Panc1 (cell line): ENCODE measurements at regions not wholly inside any gene's neighbourhood (a gene's known extent, or its start where the extent isn't known, plus 50 kb on each side); places are given as distances from the start of the nearest gene placed in this dataset.

Experiments
- ATAC-seq: fragments of 200-7000 bp; cut with Tn5 transposase; 2 replicates; pipeline ENCODE4 v1.9.1; 2020; ENCODE audit warnings: mild to moderate bottlenecking, moderate library complexity
- BruUV-seq: library from RNA; stranded (reverse); fragments of 400-500 nt; replicated peaks from 2 replicates; lab custom pipeline; 2021; lab: Mats Ljungman, UMichigan
- CTCF ChIA-PET: fragments of 300-600 bp; sonication (Branson Sonifier 250); formaldehyde crosslinking; loops from one replicate; lab custom pipeline; 2022; ENCODE audit warnings: antibody characterized with exemption; lab: Charles Lee
- POLR2A ChIA-PET: fragments of 300-600 bp; sonication (Branson Sonifier 250); formaldehyde crosslinking; loops from one replicate; lab custom pipeline; 2022; ENCODE audit warnings: antibody characterized with exemption; lab: Charles Lee
- DNase-seq: peaks from one replicate; pipeline ENCODE4 v3.0.0-alpha.2; 2010; ENCODE audit warnings: low read depth, low spot score
- H3K27ac ChIP-seq: 2 replicates; pipeline ENCODE4 v1.5.1; 2011; ENCODE audit warnings: mild to moderate bottlenecking, low read length, inconsistent platforms
- H3K27me3 ChIP-seq: fragments of 200-500 bp; sonication (Bioruptor generic); 2 replicates; pipeline ENCODE4 v1.6.0; 2014; ENCODE audit warnings: low read length, inconsistent platforms; ENCODE audit not compliant: control insufficient read depth, insufficient read depth
- H3K36me3 ChIP-seq: fragments of 200-500 bp; sonication (Bioruptor generic); 2 replicates; pipeline ENCODE4 v1.5.1; 2014; ENCODE audit warnings: inconsistent platforms, mild to moderate bottlenecking, low read length, moderate library complexity; ENCODE audit not compliant: control insufficient read depth, insufficient read depth
- H3K4me1 ChIP-seq: 2 replicates; pipeline ENCODE4 v1.5.1; 2011; ENCODE audit warnings: inconsistent platforms, mild to moderate bottlenecking, low read length, moderate library complexity; ENCODE audit not compliant: control insufficient read depth, insufficient read depth
- H3K4me3 ChIP-seq, 2 experiments: 2 replicates each; pipeline ENCODE4 v1.5.1; 2011 to 2012; ENCODE audit warnings: low read depth in 2 of 2, low read length in 2 of 2, mild to moderate bottlenecking in 2 of 2, inconsistent platforms in 1 of 2, moderate library complexity in 1 of 2
- H3K9me3 ChIP-seq: fragments of 200-500 bp; sonication (Bioruptor generic); 2 replicates; pipeline ENCODE4 v1.5.1; 2014; ENCODE audit warnings: low read depth, mild to moderate bottlenecking, inconsistent platforms, low read length, moderate library complexity; ENCODE audit not compliant: control insufficient read depth, insufficient read depth
- POLR2AphosphoS5 ChIP-seq: IDR thresholded peaks from 2 replicates; pipeline ENCODE4 v1.6.1; 2012; ENCODE audit warnings: mild to moderate bottlenecking, low read depth, low read length, moderate library complexity
- SIN3A ChIP-seq: IDR thresholded peaks from 2 replicates; pipeline ENCODE4 v1.6.1; 2012; ENCODE audit warnings: low read depth, mild to moderate bottlenecking, low read length, moderate library complexity, borderline replicate concordance; ENCODE audit not compliant: insufficient read depth
- TCF7L2 ChIP-seq: IDR thresholded peaks from 2 replicates; pipeline ENCODE4 v1.6.1; 2011; ENCODE audit warnings: mild to moderate bottlenecking, low read depth, low read length, inconsistent platforms
- in situ Hi-C: cut with HindIII; loops from 2 replicates; pipeline ENCODE4 v1.10.0; 2016; ENCODE audit warnings: low sequenced_read_pairs, low pct_unique_long_range_greater_than_20kb
- intact Hi-C: fragments of 100-400 bp; cut with micrococcal nuclease; formaldehyde crosslinking; loops from one replicate; pipeline ENCODE4 v1.10.0; 2022; ENCODE audit not compliant: unreplicated experiment
- TF ChIP-seq, protein P1 (sequence below): fragments of 450-650 bp; IDR thresholded peaks from 2 replicates; pipeline ENCODE4 v1.5.1; 2017; ENCODE audit warnings: mild to moderate bottlenecking
- TF ChIP-seq, protein P2 (sequence below), 2 experiments: IDR thresholded peaks; 2 replicates each; pipeline ENCODE4 v1.6.1; 2011 to 2012; ENCODE audit warnings: low read depth in 2 of 2, control low read depth in 1 of 2, low read length in 1 of 2, mild to moderate bottlenecking in 1 of 2, moderate library complexity in 1 of 2; ENCODE audit not compliant: insufficient read depth in 1 of 2

DNA sequence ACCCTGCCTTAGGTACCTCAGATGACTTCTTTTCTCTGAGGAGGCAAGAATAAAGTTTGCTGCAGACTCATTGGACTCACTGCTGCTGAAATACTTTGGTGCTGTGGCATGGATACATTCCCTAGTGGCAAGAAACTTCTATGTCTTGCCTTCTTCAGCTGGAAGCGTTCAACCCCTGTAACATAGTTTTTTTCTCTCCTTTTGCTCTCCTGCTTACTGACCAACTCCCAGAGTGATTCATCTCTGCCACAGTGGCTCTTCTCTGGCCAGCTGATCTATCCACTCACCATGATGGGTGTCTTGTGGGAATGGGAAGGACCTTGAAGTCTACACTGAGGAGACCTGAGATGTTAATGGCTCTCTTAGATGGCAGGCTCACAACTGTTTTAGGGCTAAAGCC is 309.3 kb upstream of the LRRTM4 start:
- no peak for ATAC-seq
- ChIA-PET CTCF (no interaction called here), POLR2A (no interaction called here)
- intact Hi-C loops (no loop called here), in situ Hi-C loops (no loop called here)
- H3K9me3 ChIP-seq, result peaks cover 11% of the 10 kb centered on the region
- no TSS peak for BruUV-seq
- no peaks in the 10 kb centered on the region for H3K27me3 ChIP-seq
- no peak overlapping the region for H3K4me3 ChIP-seq
- H3K36me3 ChIP-seq, result no peaks in the 10 kb centered on the region
- TF ChIP-seq POLR2AphosphoS5 (no peak), SIN3A (no peak), TCF7L2 (no peak)
- TF ChIP-seq, protein P1, sequence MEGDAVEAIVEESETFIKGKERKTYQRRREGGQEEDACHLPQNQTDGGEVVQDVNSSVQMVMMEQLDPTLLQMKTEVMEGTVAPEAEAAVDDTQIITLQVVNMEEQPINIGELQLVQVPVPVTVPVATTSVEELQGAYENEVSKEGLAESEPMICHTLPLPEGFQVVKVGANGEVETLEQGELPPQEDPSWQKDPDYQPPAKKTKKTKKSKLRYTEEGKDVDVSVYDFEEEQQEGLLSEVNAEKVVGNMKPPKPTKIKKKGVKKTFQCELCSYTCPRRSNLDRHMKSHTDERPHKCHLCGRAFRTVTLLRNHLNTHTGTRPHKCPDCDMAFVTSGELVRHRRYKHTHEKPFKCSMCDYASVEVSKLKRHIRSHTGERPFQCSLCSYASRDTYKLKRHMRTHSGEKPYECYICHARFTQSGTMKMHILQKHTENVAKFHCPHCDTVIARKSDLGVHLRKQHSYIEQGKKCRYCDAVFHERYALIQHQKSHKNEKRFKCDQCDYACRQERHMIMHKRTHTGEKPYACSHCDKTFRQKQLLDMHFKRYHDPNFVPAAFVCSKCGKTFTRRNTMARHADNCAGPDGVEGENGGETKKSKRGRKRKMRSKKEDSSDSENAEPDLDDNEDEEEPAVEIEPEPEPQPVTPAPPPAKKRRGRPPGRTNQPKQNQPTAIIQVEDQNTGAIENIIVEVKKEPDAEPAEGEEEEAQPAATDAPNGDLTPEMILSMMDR, result no peak
- TF ChIP-seq, protein P2, sequence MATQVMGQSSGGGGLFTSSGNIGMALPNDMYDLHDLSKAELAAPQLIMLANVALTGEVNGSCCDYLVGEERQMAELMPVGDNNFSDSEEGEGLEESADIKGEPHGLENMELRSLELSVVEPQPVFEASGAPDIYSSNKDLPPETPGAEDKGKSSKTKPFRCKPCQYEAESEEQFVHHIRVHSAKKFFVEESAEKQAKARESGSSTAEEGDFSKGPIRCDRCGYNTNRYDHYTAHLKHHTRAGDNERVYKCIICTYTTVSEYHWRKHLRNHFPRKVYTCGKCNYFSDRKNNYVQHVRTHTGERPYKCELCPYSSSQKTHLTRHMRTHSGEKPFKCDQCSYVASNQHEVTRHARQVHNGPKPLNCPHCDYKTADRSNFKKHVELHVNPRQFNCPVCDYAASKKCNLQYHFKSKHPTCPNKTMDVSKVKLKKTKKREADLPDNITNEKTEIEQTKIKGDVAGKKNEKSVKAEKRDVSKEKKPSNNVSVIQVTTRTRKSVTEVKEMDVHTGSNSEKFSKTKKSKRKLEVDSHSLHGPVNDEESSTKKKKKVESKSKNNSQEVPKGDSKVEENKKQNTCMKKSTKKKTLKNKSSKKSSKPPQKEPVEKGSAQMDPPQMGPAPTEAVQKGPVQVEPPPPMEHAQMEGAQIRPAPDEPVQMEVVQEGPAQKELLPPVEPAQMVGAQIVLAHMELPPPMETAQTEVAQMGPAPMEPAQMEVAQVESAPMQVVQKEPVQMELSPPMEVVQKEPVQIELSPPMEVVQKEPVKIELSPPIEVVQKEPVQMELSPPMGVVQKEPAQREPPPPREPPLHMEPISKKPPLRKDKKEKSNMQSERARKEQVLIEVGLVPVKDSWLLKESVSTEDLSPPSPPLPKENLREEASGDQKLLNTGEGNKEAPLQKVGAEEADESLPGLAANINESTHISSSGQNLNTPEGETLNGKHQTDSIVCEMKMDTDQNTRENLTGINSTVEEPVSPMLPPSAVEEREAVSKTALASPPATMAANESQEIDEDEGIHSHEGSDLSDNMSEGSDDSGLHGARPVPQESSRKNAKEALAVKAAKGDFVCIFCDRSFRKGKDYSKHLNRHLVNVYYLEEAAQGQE (IDR thresholded peaks at IDR 0.05; ENCODE audit: insufficient read depth in 1 of 2, low read depth in 2 of 2, low read length in 1 of 2), result no peak
- no peak for DNase-seq
- no peaks in the 10 kb centered on the region for H3K4me1 ChIP-seq
- H3K27ac ChIP-seq, result no peak overlapping the region

DNA sequence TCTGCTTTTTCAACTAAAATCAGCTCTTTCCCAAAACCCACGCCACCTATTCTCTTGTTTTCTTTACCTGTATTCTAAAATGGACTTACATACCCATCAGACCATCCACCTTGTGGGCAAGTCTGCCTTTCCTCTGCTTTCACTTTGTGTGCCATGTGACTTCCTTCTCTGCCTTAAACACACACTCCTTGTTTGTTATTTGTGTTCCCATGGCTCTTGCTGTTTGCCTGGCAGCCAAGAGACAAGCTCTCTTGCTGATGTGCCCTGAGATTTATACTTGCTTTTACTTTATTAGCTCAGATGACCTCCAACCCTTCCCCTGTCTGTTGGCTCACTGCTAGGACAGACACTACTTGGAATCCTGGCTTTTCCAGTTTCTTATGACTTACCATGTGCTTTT is 309.7 kb upstream of the LRRTM4 start:
- BruUV-seq, result no TSS peak

More for the DNA sequence above, 309.7 kb upstream of the LRRTM4 start:
- in situ Hi-C loops (no loop called here), intact Hi-C loops (no loop called here)
- TF ChIP-seq, protein P2 (IDR thresholded peaks at IDR 0.05; ENCODE audit: insufficient read depth in 1 of 2, low read depth in 2 of 2, low read length in 1 of 2), result no peak
- TF ChIP-seq, protein P1, result no peak
- no peak for TF ChIP-seq SIN3A
- no peak for TF ChIP-seq POLR2AphosphoS5
- TF ChIP-seq TCF7L2, result no peak
- H3K36me3 ChIP-seq, result no peaks in the 10 kb centered on the region
- DNase-seq, result no peak
- no peak overlapping the region for H3K4me3 ChIP-seq
- POLR2A ChIA-PET, result no interaction called here
- H3K27me3 ChIP-seq, result no peaks in the 10 kb centered on the region
- CTCF ChIA-PET, result no interaction called here
- H3K27ac ChIP-seq, result no peak overlapping the region
- H3K9me3 ChIP-seq, result peaks cover 11% of the 10 kb centered on the region
- no peaks in the 10 kb centered on the region for H3K4me1 ChIP-seq
- ATAC-seq, result no peak
